Muscle layer of duodenum (tissue), 2 donors: ENCODE measurements at regions not wholly inside any gene's neighbourhood (a gene's known extent, or its start where the extent isn't known, plus 50 kb on each side); places are given as distances from the start of the nearest gene placed in this dataset.
A peak's percentile ranks its signal among the peaks of the same experiment; 100 is the strongest.
"Not testable (repeated sequence)": the region's sequence is repeated elsewhere in the genome, so short reads cannot be mapped to it uniquely, and the experiment has no call there.

Experiments used
- H3K27ac ChIP-seq: one replicate; pipeline ENCODE4 v1.7.0; 2013; ENCODE audit warnings: mild to moderate bottlenecking, low read length
- H3K27me3 ChIP-seq: one replicate; pipeline ENCODE4 v1.7.0; 2013; ENCODE audit warnings: low read depth, mild to moderate bottlenecking, control low read depth, low read length
- H3K36me3 ChIP-seq, 2 donors: one replicate each; pipeline ENCODE4 v1.7.0; 2013; ENCODE audit warnings: low read length in 2 of 2, control low read depth in 1 of 2, mild to moderate bottlenecking in 1 of 2; ENCODE audit not compliant: insufficient read depth in 2 of 2, control insufficient read depth in 1 of 2
- H3K4me1 ChIP-seq, 2 donors: one replicate each; pipeline ENCODE4 v1.7.0; 2013; ENCODE audit warnings: low read length in 2 of 2, mild to moderate bottlenecking in 2 of 2, control low read depth in 1 of 2, moderate library complexity in 1 of 2; ENCODE audit not compliant: insufficient read depth in 2 of 2, control insufficient read depth in 1 of 2
- H3K4me3 ChIP-seq, 2 donors: one replicate each; pipeline ENCODE4 v1.7.0; 2013; ENCODE audit warnings: low read length in 2 of 2, low read depth in 1 of 2, mild to moderate bottlenecking in 1 of 2
- H3K9me3 ChIP-seq, 2 donors: one replicate each; pipeline ENCODE4 v1.7.0; 2013; ENCODE audit warnings: low read length in 2 of 2, control low read depth in 1 of 2, mild to moderate bottlenecking in 1 of 2; ENCODE audit not compliant: control insufficient read depth in 1 of 2
- donor health status: healthy.

DNA sequence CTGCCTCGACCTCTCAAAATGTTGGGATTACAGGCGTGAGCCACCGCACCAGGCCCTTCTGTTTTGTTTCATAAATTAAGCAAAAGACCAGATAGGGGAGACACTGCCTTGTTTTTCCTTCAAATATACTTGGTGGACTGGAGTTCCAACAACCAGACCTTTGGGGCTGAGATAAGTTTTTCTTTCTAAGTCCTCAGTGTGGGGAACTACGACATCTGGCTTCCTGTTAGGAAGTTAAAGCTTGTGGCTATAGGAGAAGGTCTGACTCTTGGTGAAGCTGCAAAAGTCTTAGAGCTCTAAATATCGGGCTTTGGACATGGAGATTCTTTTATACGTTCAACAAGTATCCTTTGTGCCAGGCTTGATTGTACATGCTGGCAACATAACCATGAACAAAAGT is 64.1 kb upstream of the EED start:
- Histone ChIP-seq H3K27me3 (no peaks in the 10 kb centered on the region), H3K27ac (no peak overlapping the region), H3K4me1 (peaks cover 0 to 6% of the 10 kb centered on the region in 2 donors)

DNA sequence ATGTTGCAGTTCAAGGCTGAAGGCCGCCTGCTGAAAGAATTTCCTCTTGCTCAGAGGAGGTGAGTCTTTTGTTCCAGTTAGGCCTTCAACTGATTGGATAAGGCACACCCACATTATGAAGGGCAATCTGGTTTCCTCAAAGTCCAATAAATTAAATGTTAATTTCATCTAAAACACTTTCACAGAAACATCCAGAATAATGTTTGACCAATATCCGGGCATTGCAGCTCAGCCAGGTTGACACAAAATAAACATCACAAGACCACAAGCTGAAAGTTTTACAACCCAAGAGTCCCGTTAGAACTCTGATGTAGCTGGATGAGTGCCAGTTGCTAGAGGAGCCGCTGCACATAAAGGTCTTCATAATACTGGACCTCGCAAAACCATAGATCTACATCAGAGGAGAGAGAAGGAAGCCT is 64.9 kb upstream of the EED start:
- no peaks in the 10 kb centered on the region for H3K27me3 ChIP-seq
- H3K4me1 ChIP-seq, result peaks cover 1 to 6% of the 10 kb centered on the region in 2 donors
- no peak overlapping the region for H3K27ac ChIP-seq
- H3K9me3 ChIP-seq, result no peaks in the 10 kb centered on the region
- no peaks in the 10 kb centered on the region for H3K36me3 ChIP-seq
- no peak overlapping the region for H3K4me3 ChIP-seq

More for the DNA sequence above, 64.1 kb upstream of the EED start:
- H3K9me3 ChIP-seq, result no peaks in the 10 kb centered on the region
- H3K4me3 ChIP-seq, result no peak overlapping the region
- no peaks in the 10 kb centered on the region for H3K36me3 ChIP-seq

DNA sequence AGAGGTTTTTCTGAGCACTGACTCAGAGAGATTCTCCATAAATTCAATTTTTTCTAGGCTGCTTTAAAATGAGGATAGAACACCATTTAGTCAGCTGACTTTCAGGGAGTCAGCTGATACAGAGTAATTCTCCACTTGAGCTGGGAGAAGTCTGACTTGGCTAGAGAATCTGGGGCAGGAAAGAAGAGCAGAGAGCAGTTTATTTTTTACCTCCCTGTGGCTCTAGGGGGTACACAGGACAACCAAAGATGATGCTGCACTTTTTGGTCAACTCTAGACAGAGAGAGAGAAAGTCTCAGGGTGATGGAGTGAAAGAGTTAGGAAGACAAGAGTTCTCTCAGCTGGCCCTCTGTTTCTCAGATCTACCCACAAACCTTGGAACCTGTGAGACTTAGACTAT is 67.3 kb upstream of the EED start:
- Histone ChIP-seq H3K9me3 (no peaks in the 10 kb centered on the region), H3K4me1 (peaks cover 0 to 6% of the 10 kb centered on the region in 2 donors), H3K27ac (no peak overlapping the region), H3K36me3 (no peaks in the 10 kb centered on the region), H3K4me3 (no peak overlapping the region), H3K27me3 (no peaks in the 10 kb centered on the region)

GRCh38 chr11:86176165-86176884 is 68.2 kb upstream of the EED start:
- Histone ChIP-seq H3K27ac (no peak overlapping the region), H3K27me3 (no peaks in the 10 kb centered on the region), H3K9me3 (no peaks in the 10 kb centered on the region), H3K36me3 (no peaks in the 10 kb centered on the region), H3K4me1 (peaks cover 0 to 6% of the 10 kb centered on the region in 2 donors), H3K4me3 (no peak overlapping the region)

DNA sequence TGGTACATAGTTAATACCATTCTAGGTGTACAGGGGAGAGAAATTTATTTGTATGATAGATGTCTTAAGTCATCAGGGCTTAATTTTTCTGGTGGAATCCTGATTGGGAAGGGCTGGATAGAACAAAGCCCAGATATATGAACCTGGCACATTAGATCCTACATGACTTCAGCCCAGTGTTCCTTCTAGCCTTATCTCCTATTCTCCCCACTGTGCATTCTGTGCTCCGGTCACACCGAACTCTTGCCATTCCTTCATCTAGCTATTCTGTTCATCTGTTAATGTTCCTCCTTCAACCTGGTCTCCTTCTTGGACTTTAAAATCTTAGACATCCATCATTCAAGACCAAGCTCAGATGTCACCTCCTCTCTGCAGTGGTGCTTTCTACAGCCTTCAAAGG is 68.9 kb upstream of the EED start:
- H3K4me3 ChIP-seq, result no peak overlapping the region
- H3K27ac ChIP-seq, result no peak overlapping the region
- no peaks in the 10 kb centered on the region for H3K36me3 ChIP-seq
- H3K9me3 ChIP-seq, result no peaks in the 10 kb centered on the region
- H3K27me3 ChIP-seq, result no peaks in the 10 kb centered on the region
- H3K4me1 ChIP-seq, result peaks cover 0 to 6% of the 10 kb centered on the region in 2 donors

DNA sequence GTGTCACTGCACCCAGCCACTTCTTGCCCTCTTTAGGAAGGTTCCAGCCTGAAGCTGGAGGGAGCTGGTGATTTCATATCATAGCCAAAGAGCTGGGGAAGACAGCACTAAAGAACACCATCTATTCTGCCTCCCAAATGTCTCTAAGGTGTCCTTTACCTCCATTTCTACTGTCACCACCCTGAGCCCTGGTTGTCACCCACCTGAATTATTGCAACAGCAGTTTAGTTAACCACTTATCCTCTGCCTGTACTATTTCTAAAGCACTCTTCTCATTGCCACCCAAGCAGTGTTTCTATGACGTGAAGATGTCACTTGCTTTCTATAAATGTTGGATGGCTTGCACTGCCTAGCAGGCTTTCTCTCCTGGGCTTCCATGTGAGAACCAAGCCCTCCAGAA is 69.4 kb upstream of the EED start:
- H3K9me3 ChIP-seq, result no peaks in the 10 kb centered on the region
- no peak overlapping the region for H3K4me3 ChIP-seq
- no peaks in the 10 kb centered on the region for H3K27me3 ChIP-seq
- peaks cover 0 to 6% of the 10 kb centered on the region in 2 donors for H3K4me1 ChIP-seq
- H3K27ac ChIP-seq, result no peak overlapping the region
- H3K36me3 ChIP-seq, result no peaks in the 10 kb centered on the region

GRCh38 chr11:86174101-86175046 is 70.2 kb upstream of the EED start:
- no peak overlapping the region for H3K4me3 ChIP-seq

GRCh38 chr11:86172894-86173293 is 71.7 kb upstream of the EED start:
- no peak overlapping the region for H3K4me3 ChIP-seq
- H3K27me3 ChIP-seq, result no peaks in the 10 kb centered on the region
- no peaks in the 10 kb centered on the region for H3K36me3 ChIP-seq
- no peak overlapping the region for H3K27ac ChIP-seq
- no peaks in the 10 kb centered on the region for H3K9me3 ChIP-seq
- H3K4me1 ChIP-seq, result peaks cover 0 to 6% of the 10 kb centered on the region in 2 donors

More at GRCh38 chr11:86174101-86175046, 70.2 kb upstream of the EED start:
- H3K36me3 ChIP-seq, result no peaks in the 10 kb centered on the region
- peaks cover 0 to 6% of the 10 kb centered on the region in 2 donors for H3K4me1 ChIP-seq
- H3K27ac ChIP-seq, result peak overlapping the region; percentile 49
- no peaks in the 10 kb centered on the region for H3K9me3 ChIP-seq
- H3K27me3 ChIP-seq, result no peaks in the 10 kb centered on the region

GRCh38 chr11:86171627-86172026 is 72.9 kb upstream of the EED start:
- Histone ChIP-seq H3K27ac (no peak overlapping the region), H3K4me3 (no peak overlapping the region), H3K9me3 (no peaks in the 10 kb centered on the region), H3K4me1 (peaks cover 0 to 6% of the 10 kb centered on the region in 2 donors), H3K27me3 (no peaks in the 10 kb centered on the region), H3K36me3 (no peaks in the 10 kb centered on the region)

- H3K36me3 ChIP-seq, result no peaks in the 10 kb centered on the region
- no peak overlapping the region for H3K4me3 ChIP-seq
- H3K4me1 ChIP-seq, result peaks cover 0 to 6% of the 10 kb centered on the region in 2 donors
- no peak overlapping the region for H3K27ac ChIP-seq
- H3K27me3 ChIP-seq, result no peaks in the 10 kb centered on the region
- H3K9me3 ChIP-seq, result no peaks in the 10 kb centered on the region
Measured at GRCh38 chr11:86167499-86168164, 76.9 kb upstream of the EED start.

DNA sequence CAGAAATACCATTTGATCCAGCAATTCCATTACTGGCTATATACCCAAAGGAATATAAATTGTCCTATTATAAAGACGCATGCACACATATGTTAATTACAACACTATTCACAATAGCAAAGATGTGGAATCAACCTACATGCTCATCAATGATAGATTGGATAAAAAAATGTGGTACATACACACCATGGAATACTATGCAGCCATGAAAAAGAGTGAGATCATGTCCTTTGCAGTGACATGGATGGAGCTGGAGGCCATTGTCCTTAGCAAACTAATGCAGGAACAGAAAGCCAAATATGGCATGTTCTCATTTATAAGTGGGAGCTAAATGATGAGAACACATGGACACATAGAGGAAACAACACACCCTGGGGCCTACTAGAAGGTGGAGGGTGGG is 78.3 kb upstream of the EED start:
- H3K27ac ChIP-seq, H3K27me3 ChIP-seq, H3K36me3 ChIP-seq, H3K9me3 ChIP-seq, H3K4me3 ChIP-seq: not testable (repeated sequence)
- peaks cover 5 to 18% of the 10 kb centered on the region in 2 donors for H3K4me1 ChIP-seq
